ENCODE measurements at regions not wholly inside any gene's neighbourhood (a gene's known extent, or its start where the extent isn't known, plus 50 kb on each side); places are given as distances from the start of the nearest gene placed in this dataset.

GRCh38 chr17:31731118-31731517, 127.9 kb downstream of the COPRS start:
- Histone ChIP-seq H3K4me3 (ENCODE audit: low read depth, low read length) (no peak overlapping the region), H3K27ac (ENCODE audit: extremely low read depth, low read depth, low read length) (no peak overlapping the region), H3K36me3 (ENCODE audit: control insufficient read depth in 2 of 2, insufficient read depth in 1 of 2, low read length in 2 of 2) (no peaks in the 10 kb centered on the region), H3K9me3 (ENCODE audit: control insufficient read depth, insufficient read depth, low read depth, low read length) (no peaks in the 10 kb centered on the region), H3K4me1 (ENCODE audit: control insufficient read depth, insufficient read depth, low read length) (no peaks in the 10 kb centered on the region)
- POLR2A ChIA-PET = no interaction called here
- TF ChIP-seq ZBTB44 (tag by site-specific recombination; IDR thresholded peaks at IDR 0.05) = no peak
- CTCF ChIA-PET = interaction anchor here (0.6 to 0.7 kb wide), 2 partner anchors 199 to 667 kb away, joined by 3 read pairs; no protein-coding TSS in a partner anchor

GRCh38 chr17:31726980-31727427, 132.0 kb downstream of the COPRS start:
- TF ChIP-seq ZFHX2 (tag by site-specific recombination; conservative IDR thresholded peaks at IDR 0.05) (peak; percentile 51), ZSCAN4 (tag by site-specific recombination; IDR thresholded peaks at IDR 0.05) (no peak), EGR2 (tag by site-specific recombination; IDR thresholded peaks at IDR 0.05; ENCODE audit: low read depth) (0 out of 2 replicates have a peak, but pooled peaks have one; percentile 18), ZNF792 (tag by site-specific recombination; IDR thresholded peaks at IDR 0.05) (no peak), GLIS1 (tag by site-specific recombination; IDR thresholded peaks at IDR 0.05) (no peak), YY2 (tag by site-specific recombination; IDR thresholded peaks at IDR 0.05) (no peak), ZBTB20 (tag by site-specific recombination; IDR thresholded peaks at IDR 0.05) (peak; percentile 42; the same call in 1 of the 2 replicates), ZSCAN16 (tag by site-specific recombination; IDR thresholded peaks at IDR 0.05) (no peak), PRDM1 (tag by site-specific recombination; IDR thresholded peaks at IDR 0.05) (no peak)
- Histone ChIP-seq H3K36me3 (ENCODE audit: control insufficient read depth in 2 of 2, insufficient read depth in 1 of 2, low read length in 2 of 2) (no peaks in the 10 kb centered on the region), H3K9me3 (ENCODE audit: control insufficient read depth, insufficient read depth, low read depth, low read length) (no peaks in the 10 kb centered on the region), H3K4me3 (ENCODE audit: low read depth, low read length) (no peak overlapping the region), H3K4me1 (ENCODE audit: control insufficient read depth, insufficient read depth, low read length) (no peaks in the 10 kb centered on the region), H3K27ac (ENCODE audit: extremely low read depth, low read depth, low read length) (no peak overlapping the region)
- POLR2A ChIA-PET = no interaction called here
- CTCF ChIA-PET = no interaction called here

GRCh38 chr17:31724619-31725018, 134.4 kb downstream of the COPRS start:
- Histone ChIP-seq H3K4me3 (ENCODE audit: low read depth, low read length) (no peak overlapping the region), H3K4me1 (ENCODE audit: control insufficient read depth, insufficient read depth, low read length) (no peaks in the 10 kb centered on the region), H3K36me3 (ENCODE audit: control insufficient read depth in 2 of 2, insufficient read depth in 1 of 2, low read length in 2 of 2) (no peaks in the 10 kb centered on the region), H3K27ac (ENCODE audit: extremely low read depth, low read depth, low read length) (no peak overlapping the region), H3K9me3 (ENCODE audit: control insufficient read depth, insufficient read depth, low read depth, low read length) (no peaks in the 10 kb centered on the region)
- TF ChIP-seq HOXA7 (CRISPR knock-in tag; IDR thresholded peaks at IDR 0.05; ENCODE audit: borderline replicate concordance) = no peak
- TF ChIP-seq SP3 (tag by site-specific recombination; IDR thresholded peaks at IDR 0.05) = no peak
- TF ChIP-seq ZXDB (tag by site-specific recombination; IDR thresholded peaks at IDR 0.05) = no peak
- no peak for TF ChIP-seq ZNF629 (tag by site-specific recombination; IDR thresholded peaks at IDR 0.05)
- TF ChIP-seq IKZF3 (tag by site-specific recombination; IDR thresholded peaks at IDR 0.05) = no peak
- no peak for TF ChIP-seq KLF17 (tag by site-specific recombination; IDR thresholded peaks at IDR 0.05)
- TF ChIP-seq ZNF292 (tag by site-specific recombination; IDR thresholded peaks at IDR 0.05; ENCODE audit: borderline replicate concordance, low read depth) = no peak
- TF ChIP-seq GLIS1 (tag by site-specific recombination; IDR thresholded peaks at IDR 0.05) = no peak
- no peak for TF ChIP-seq ZNF488 (tag by site-specific recombination; IDR thresholded peaks at IDR 0.05)
- no peak for TF ChIP-seq ZNF221 (tag by site-specific recombination; IDR thresholded peaks at IDR 0.05; ENCODE audit: borderline replicate concordance)
- TF ChIP-seq ZNF776 (tag by site-specific recombination; IDR thresholded peaks at IDR 0.05; ENCODE audit: borderline replicate concordance) = no peak
- TF ChIP-seq MEIS1 (CRISPR knock-in tag; IDR thresholded peaks at IDR 0.05; ENCODE audit: borderline replicate concordance) = no peak
- ChIA-PET CTCF (interaction anchor here (0.7 kb wide), 1 partner anchor 23 kb away, joined by 4 read pairs; no protein-coding TSS in a partner anchor), POLR2A (no interaction called here)

Measured in HEK293 (cell line).